ENCODE measurements at regions not wholly inside any gene's neighbourhood (a gene's known extent, or its start where the extent isn't known, plus 50 kb on each side); places are given as distances from the start of the nearest gene placed in this dataset.

DNA sequence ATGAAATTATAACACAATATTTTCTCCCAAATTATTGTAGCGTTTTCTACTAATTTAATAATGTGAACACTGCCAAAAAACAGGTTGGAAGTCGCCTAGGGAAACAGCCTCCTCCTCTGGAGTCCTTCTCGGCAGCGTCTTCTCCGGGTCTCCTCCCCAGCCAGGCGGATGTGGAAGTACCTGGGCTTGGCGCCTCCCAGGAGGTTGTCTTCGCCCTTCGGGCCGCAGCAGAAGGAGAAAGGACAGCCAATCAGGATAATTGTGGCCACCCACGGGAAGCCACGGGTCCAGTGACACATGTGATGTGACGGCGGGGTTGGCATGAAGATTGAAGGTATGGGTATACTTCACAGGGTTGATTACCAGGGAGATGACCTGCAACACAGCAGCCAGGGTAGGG lies 491.2 kb downstream of the PYDC2 start:
- TF ChIP-seq, protein P1, sequence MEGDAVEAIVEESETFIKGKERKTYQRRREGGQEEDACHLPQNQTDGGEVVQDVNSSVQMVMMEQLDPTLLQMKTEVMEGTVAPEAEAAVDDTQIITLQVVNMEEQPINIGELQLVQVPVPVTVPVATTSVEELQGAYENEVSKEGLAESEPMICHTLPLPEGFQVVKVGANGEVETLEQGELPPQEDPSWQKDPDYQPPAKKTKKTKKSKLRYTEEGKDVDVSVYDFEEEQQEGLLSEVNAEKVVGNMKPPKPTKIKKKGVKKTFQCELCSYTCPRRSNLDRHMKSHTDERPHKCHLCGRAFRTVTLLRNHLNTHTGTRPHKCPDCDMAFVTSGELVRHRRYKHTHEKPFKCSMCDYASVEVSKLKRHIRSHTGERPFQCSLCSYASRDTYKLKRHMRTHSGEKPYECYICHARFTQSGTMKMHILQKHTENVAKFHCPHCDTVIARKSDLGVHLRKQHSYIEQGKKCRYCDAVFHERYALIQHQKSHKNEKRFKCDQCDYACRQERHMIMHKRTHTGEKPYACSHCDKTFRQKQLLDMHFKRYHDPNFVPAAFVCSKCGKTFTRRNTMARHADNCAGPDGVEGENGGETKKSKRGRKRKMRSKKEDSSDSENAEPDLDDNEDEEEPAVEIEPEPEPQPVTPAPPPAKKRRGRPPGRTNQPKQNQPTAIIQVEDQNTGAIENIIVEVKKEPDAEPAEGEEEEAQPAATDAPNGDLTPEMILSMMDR (IDR thresholded peaks at IDR 0.05; ENCODE audit: insufficient read depth, low read depth, low read length, missing control alignments): no peak
- no peak overlapping the region for H3K4me3 ChIP-seq (ENCODE audit: low read depth, low read length)
- no peak for DNase-seq (ENCODE audit: low read depth)

GRCh38 chr3:191952609-191953008 lies 491.6 kb downstream of the PYDC2 start:
- H3K4me3 ChIP-seq (ENCODE audit: low read depth, low read length): no peak overlapping the region
- TF ChIP-seq, protein P1 (IDR thresholded peaks at IDR 0.05; ENCODE audit: insufficient read depth, low read depth, low read length, missing control alignments): no peak
- DNase-seq (ENCODE audit: low read depth): no peak

GRCh38 chr3:191958980-191959671 lies 498.2 kb downstream of the PYDC2 start:
- H3K4me3 ChIP-seq (ENCODE audit: low read depth, low read length): no peak overlapping the region
- DNase-seq (ENCODE audit: low read depth): peak; percentile 35
- TF ChIP-seq, protein P1 (IDR thresholded peaks at IDR 0.05; ENCODE audit: insufficient read depth, low read depth, low read length, missing control alignments): no peak

DNA sequence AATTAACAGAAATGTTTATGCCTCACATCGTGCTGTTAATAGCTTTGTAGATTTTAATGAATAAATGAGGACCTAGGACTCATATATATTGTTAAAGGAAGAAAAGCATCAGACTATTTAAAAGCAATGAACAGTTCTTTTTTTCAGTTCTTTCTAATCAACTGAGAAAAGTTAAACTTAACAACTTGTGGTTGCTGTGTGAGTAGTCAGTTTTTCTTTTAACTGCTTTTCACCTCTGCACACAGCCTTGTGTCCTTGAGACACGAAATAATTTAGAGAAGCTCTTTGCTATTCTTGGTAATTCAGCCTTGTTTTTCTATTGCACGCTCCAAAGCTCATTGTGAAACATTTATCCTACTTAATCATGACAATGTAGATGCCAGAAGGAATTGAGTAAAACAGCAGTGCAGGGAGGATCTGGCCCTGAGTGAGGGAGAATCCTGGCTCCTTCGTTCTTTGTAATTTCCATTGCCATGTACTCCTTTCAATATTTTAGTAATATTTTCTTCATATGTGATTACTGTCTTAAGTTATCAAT lies 499.0 kb downstream of the PYDC2 start:
- TF ChIP-seq, protein P1 (IDR thresholded peaks at IDR 0.05; ENCODE audit: insufficient read depth, low read depth, low read length, missing control alignments): no peak
- H3K4me3 ChIP-seq (ENCODE audit: low read depth, low read length): no peak overlapping the region
- no peak for DNase-seq (ENCODE audit: low read depth)

DNA sequence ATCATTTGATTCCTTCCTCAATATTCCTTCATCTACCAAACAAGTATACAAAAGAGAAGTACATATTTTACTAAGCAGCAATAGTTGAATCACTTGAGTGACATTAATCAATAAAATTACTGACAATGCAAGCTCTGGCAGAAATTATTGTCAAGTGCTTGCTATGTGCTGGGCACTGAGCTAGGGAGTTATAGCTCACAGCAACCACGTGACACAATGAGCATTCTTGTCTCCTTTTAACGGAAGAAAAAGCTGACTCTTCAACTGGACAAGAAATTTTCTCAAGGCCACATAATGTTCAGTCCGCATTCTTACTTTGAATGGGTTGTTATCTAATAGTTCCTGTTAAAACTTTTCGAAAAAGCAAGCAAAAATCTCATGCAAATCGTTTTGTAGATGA lies 500.1 kb downstream of the PYDC2 start:
- no peak overlapping the region for H3K4me3 ChIP-seq (ENCODE audit: low read depth, low read length)
- TF ChIP-seq, protein P1 (IDR thresholded peaks at IDR 0.05; ENCODE audit: insufficient read depth, low read depth, low read length, missing control alignments): no peak
- no peak for DNase-seq (ENCODE audit: low read depth)

GRCh38 chr3:191961529-191961928 lies 500.6 kb downstream of the PYDC2 start:
- no peak for DNase-seq (ENCODE audit: low read depth)
- TF ChIP-seq, protein P1 (IDR thresholded peaks at IDR 0.05; ENCODE audit: insufficient read depth, low read depth, low read length, missing control alignments): no peak
- no peak overlapping the region for H3K4me3 ChIP-seq (ENCODE audit: low read depth, low read length)

- no peak overlapping the region for H3K4me3 ChIP-seq (ENCODE audit: low read depth, low read length)
- DNase-seq (ENCODE audit: low read depth): no peak
- TF ChIP-seq, protein P1 (IDR thresholded peaks at IDR 0.05; ENCODE audit: insufficient read depth, low read depth, low read length, missing control alignments): no peak
Observed at GRCh38 chr3:191962324-191962723, 501.4 kb downstream of the PYDC2 start.
